ENCODE measurements at regions not wholly inside any gene's neighbourhood (a gene's known extent, or its start where the extent isn't known, plus 50 kb on each side); places are given as distances from the start of the nearest gene placed in this dataset.

GRCh38 chr20:12395760-12396159, 478.1 kb downstream of the BTBD3 start:
- Histone ChIP-seq H3K4me1 (no peaks in the 10 kb centered on the region), H3K9me3 (no peaks in the 10 kb centered on the region), H3K27ac (no peak overlapping the region), H3K27me3 (no peaks in the 10 kb centered on the region), H3K4me3 (replicated peaks in 1 of 3) (no peak overlapping the region), H3K36me3 (no peaks in the 10 kb centered on the region)
- TF ChIP-seq, protein P1, sequence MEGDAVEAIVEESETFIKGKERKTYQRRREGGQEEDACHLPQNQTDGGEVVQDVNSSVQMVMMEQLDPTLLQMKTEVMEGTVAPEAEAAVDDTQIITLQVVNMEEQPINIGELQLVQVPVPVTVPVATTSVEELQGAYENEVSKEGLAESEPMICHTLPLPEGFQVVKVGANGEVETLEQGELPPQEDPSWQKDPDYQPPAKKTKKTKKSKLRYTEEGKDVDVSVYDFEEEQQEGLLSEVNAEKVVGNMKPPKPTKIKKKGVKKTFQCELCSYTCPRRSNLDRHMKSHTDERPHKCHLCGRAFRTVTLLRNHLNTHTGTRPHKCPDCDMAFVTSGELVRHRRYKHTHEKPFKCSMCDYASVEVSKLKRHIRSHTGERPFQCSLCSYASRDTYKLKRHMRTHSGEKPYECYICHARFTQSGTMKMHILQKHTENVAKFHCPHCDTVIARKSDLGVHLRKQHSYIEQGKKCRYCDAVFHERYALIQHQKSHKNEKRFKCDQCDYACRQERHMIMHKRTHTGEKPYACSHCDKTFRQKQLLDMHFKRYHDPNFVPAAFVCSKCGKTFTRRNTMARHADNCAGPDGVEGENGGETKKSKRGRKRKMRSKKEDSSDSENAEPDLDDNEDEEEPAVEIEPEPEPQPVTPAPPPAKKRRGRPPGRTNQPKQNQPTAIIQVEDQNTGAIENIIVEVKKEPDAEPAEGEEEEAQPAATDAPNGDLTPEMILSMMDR (IDR thresholded peaks at IDR 0.05), result no peak
- TF ChIP-seq POLR2A (IDR thresholded peaks at IDR 0.05), result no peak
- 87 to 93% methylated on average over 2 of the region's 2 CpGs for WGBS, 2 donors
- intact Hi-C loops (cut with DNase I), result no loop called here
- DNase-seq, result no peak

GRCh38 chr20:12399110-12399836, 481.6 kb downstream of the BTBD3 start:
- whole genome bisulfite sequencing, 2 donors, result 79 to 89% methylated on average over 4 of the region's 4 CpGs
- Histone ChIP-seq H3K4me1 (no peaks in the 10 kb centered on the region), H3K36me3 (no peaks in the 10 kb centered on the region), H3K9me3 (no peaks in the 10 kb centered on the region), H3K4me3 (replicated peaks in 1 of 3) (no peak overlapping the region), H3K27ac (no peak overlapping the region), H3K27me3 (no peaks in the 10 kb centered on the region)
- no peak for DNase-seq
- TF ChIP-seq POLR2A (IDR thresholded peaks at IDR 0.05), result no peak
- TF ChIP-seq, protein P1 (IDR thresholded peaks at IDR 0.05), result no peak
- intact Hi-C loops (cut with DNase I), result no loop called here

- Histone ChIP-seq H3K9me3 (no peaks in the 10 kb centered on the region), H3K4me1 (no peaks in the 10 kb centered on the region), H3K36me3 (no peaks in the 10 kb centered on the region), H3K27me3 (no peaks in the 10 kb centered on the region), H3K27ac (no peak overlapping the region), H3K4me3 (replicated peaks in 1 of 3) (no peak overlapping the region)
- TF ChIP-seq POLR2A (IDR thresholded peaks at IDR 0.05), result no peak
- TF ChIP-seq, protein P1 (IDR thresholded peaks at IDR 0.05), result no peak
- intact Hi-C loops (cut with DNase I), result no loop called here
- DNase-seq, result no peak
Observed at GRCh38 chr20:12404941-12405340, 487.2 kb downstream of the BTBD3 start.

- no peak for DNase-seq
- no peaks in the 10 kb centered on the region for H3K27me3 ChIP-seq
- no peak overlapping the region for H3K27ac ChIP-seq
- no peaks in the 10 kb centered on the region for H3K36me3 ChIP-seq
- no peaks in the 10 kb centered on the region for H3K9me3 ChIP-seq
- no peak for TF ChIP-seq POLR2A (IDR thresholded peaks at IDR 0.05)
- TF ChIP-seq, protein P1 (IDR thresholded peaks at IDR 0.05), result no peak
- no peaks in the 10 kb centered on the region for H3K4me1 ChIP-seq
- intact Hi-C loops (cut with DNase I), result no loop called here
- no peak overlapping the region for H3K4me3 ChIP-seq (replicated peaks in 1 of 3)
Observed at GRCh38 chr20:12406978-12407377, 489.3 kb downstream of the BTBD3 start.

- no peaks in the 10 kb centered on the region for H3K9me3 ChIP-seq
- H3K27me3 ChIP-seq, result no peaks in the 10 kb centered on the region
- no peaks in the 10 kb centered on the region for H3K36me3 ChIP-seq
- 45 to 54% methylated on average over 3 of the region's 3 CpGs for WGBS, 2 donors
- H3K4me1 ChIP-seq, result no peaks in the 10 kb centered on the region
- DNase-seq, result no peak
- H3K4me3 ChIP-seq (replicated peaks in 1 of 3), result no peak overlapping the region
- intact Hi-C loops (cut with DNase I), result no loop called here
- no peak for TF ChIP-seq POLR2A (IDR thresholded peaks at IDR 0.05)
- TF ChIP-seq, protein P1 (IDR thresholded peaks at IDR 0.05), result no peak
- H3K27ac ChIP-seq, result no peak overlapping the region
Observed at GRCh38 chr20:12409501-12409900, 491.8 kb downstream of the BTBD3 start.
